A673 (cell line): ENCODE measurements at regions not wholly inside any gene's neighbourhood (a gene's known extent, or its start where the extent isn't known, plus 50 kb on each side); places are given as distances from the start of the nearest gene placed in this dataset.

Experiments used
- CTCF ChIP-seq: fragments of 300-800, 200-600 bp; sonication (generic); conservative IDR thresholded peaks from 2 replicates; pipeline ENCODE4 v1.5.1; 2017; ENCODE audit warnings: low read depth, mild to moderate bottlenecking, antibody characterized with exemption, low read length, moderate library complexity, mixed read lengths
- EZH2 ChIP-seq: fragments of 200-600 bp; sonication (generic); IDR thresholded peaks from 2 replicates; pipeline ENCODE4 v1.6.1; 2017; ENCODE audit warnings: borderline replicate concordance, low read depth, mild to moderate bottlenecking, mixed read lengths, antibody characterized with exemption, low read length; ENCODE audit not compliant: poor library complexity, severe bottlenecking

- TF ChIP-seq EZH2 = no peak
- no peak for TF ChIP-seq CTCF
These were observed 836.1 kb upstream of the TMPRSS15 start for GRCh38 chr21:19239696-19240095.
